Large intestine (tissue), 3 donors: ENCODE measurements at regions not wholly inside any gene's neighbourhood (a gene's known extent, or its start where the extent isn't known, plus 50 kb on each side); places are given as distances from the start of the nearest gene placed in this dataset.

Experiments
- DNase-seq, 2 donors: peaks; one replicate each; pipeline versions ENCODE4 v3.0.0 to v3.0.0-alpha.2; 2013
- H3K27ac ChIP-seq: one replicate; pipeline ENCODE4 v1.5.1; 2013; ENCODE audit warnings: low read length
- H3K27me3 ChIP-seq: 2 replicates; pipeline ENCODE4 v1.6.1; 2013; ENCODE audit warnings: low read length; ENCODE audit not compliant: control insufficient read depth, insufficient read depth
- H3K36me3 ChIP-seq: 2 replicates; pipeline ENCODE4 v1.6.1; 2013; ENCODE audit warnings: low read length; ENCODE audit not compliant: control insufficient read depth, insufficient read depth
- H3K4me1 ChIP-seq: one replicate; pipeline ENCODE4 v1.6.1; 2013; ENCODE audit warnings: low read length; ENCODE audit not compliant: control insufficient read depth, insufficient read depth
- H3K4me3 ChIP-seq: one replicate; pipeline ENCODE4 v1.5.1; 2013; ENCODE audit warnings: low read length
- H3K9me3 ChIP-seq: one replicate; pipeline ENCODE4 v1.6.1; 2013; ENCODE audit warnings: mild to moderate bottlenecking, low read depth, low read length, moderate library complexity; ENCODE audit not compliant: control insufficient read depth
- WGBS: methylation state at CpG from one replicate; pipeline ENCODE4 v1.1.5; 2013; ENCODE audit warnings: low lambda C conversion rate; ENCODE audit not compliant: insufficient coverage; 5-methylcytosine and 5-hydroxymethylcytosine counted together

DNA sequence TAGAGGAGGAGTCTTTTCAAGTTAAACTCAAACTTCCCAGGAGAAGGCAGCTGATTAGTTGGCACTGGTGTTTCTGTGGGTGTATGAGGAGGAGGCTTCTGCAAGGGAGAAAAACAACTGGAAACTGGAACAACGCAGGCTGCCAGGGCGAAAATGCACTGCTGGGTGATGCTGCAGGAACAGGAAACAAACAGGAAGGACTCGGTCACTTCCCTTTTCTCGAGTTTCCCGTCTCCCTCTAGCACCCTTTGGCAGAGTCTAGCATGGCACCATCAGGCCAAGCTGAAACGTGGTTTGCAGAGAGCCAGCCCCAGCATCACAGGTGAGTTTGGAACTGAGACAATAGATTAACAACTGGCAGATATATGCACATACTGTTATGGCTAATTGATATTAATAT, 77.5 kb upstream of the CAST start:
- Histone ChIP-seq H3K27me3 (no peaks in the 10 kb centered on the region), H3K36me3 (no peaks in the 10 kb centered on the region), H3K4me1 (no peaks in the 10 kb centered on the region), H3K9me3 (no peaks in the 10 kb centered on the region), H3K27ac (no peak overlapping the region), H3K4me3 (no peak overlapping the region)
- DNase-seq = no peak
- WGBS = no CpG with 5 or more reads among the region's 6 CpGs

DNA sequence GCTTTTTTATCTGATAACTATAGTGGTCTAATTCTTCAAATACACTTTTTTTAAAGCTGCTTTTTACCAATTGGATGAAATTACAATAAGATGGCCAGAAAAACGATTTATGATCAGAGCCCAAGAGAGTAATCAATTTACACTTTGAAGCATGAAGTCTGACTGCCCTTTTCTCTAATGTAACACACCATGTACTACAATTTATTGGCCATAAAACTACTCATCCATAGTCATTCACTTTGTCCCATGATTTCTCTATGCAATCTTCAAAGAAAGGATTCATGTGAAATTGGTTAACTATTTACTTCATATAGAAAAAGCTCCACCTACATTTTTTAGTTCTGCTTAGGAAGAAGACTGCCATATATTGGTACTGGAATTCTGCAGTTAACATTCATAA, 73.6 kb upstream of the CAST start:
- no peaks in the 10 kb centered on the region for H3K9me3 ChIP-seq
- H3K27me3 ChIP-seq = no peaks in the 10 kb centered on the region
- WGBS = no CpG with 5 or more reads among the region's 1 CpG
- H3K27ac ChIP-seq = no peak overlapping the region
- no peaks in the 10 kb centered on the region for H3K4me1 ChIP-seq
- no peaks in the 10 kb centered on the region for H3K36me3 ChIP-seq
- peak; percentile 18 to 48 for DNase-seq
- H3K4me3 ChIP-seq = no peak overlapping the region

DNA sequence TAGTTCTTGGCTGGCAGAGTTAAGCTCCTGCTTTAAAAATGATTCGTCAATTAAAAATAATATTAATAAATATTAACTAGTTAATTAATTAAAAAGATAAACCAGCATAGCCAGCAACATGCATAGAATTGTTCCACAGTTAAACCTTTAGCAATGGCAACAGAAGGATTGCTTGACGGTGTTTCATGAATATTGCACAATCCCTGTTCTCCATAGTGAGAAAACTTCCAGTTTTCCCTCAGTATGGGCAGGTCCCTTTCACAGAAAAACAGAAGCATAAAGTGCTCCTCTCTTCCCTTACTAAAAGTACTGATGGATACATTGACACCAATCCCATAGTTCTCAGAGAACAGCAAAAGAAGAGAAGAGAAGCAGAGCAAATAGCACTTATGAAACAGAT, 71.4 kb upstream of the CAST start:
- Histone ChIP-seq H3K27ac (no peak overlapping the region), H3K27me3 (no peaks in the 10 kb centered on the region), H3K36me3 (no peaks in the 10 kb centered on the region), H3K4me3 (no peak overlapping the region), H3K9me3 (no peaks in the 10 kb centered on the region), H3K4me1 (no peaks in the 10 kb centered on the region)
- 100% methylated on average over 1 of the region's 2 CpGs for WGBS
- DNase-seq = no peak

DNA sequence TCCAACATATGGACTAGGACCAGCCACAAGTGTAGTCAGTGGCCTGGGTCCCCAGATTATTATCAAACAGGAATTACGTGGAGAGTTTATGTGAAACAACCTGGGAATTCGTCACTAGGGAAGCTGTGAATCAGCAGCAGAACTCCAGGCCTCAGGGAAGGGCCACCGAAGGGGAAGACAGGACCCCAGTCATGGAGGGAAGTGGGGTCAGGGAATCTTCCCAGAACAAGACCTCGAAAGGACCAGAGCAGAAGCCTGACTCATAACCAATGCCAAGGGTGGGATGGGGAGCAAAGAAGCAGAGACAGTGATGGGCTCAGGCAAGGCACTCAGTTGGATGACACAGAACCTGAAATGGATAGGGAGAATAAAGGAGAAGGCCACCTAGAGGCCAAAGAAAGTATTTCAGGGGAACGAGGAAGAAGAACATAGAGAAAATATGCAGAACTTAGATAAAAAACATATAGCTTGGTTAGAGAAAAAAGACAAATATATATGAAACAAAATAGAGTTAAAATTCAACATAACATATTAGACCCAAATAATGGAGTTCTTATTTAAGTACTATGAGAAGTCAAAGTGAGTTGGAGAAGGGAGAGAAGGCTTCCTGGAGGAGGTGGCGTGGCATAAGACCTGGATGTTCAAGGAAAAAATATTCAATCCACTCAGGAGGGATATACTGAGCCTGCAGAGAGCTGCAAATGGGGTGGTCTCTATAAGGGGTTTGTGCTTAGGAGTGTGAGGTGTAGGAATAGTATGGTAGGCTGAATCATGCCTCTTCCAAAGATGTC, 66.7 kb upstream of the CAST start:
- Histone ChIP-seq H3K9me3 (no peaks in the 10 kb centered on the region), H3K27me3 (no peaks in the 10 kb centered on the region), H3K4me1 (no peaks in the 10 kb centered on the region), H3K4me3 (no peak overlapping the region), H3K27ac (no peak overlapping the region), H3K36me3 (no peaks in the 10 kb centered on the region)
- WGBS = 82% methylated on average over 1 of the region's 6 CpGs
- no peak for DNase-seq

DNA sequence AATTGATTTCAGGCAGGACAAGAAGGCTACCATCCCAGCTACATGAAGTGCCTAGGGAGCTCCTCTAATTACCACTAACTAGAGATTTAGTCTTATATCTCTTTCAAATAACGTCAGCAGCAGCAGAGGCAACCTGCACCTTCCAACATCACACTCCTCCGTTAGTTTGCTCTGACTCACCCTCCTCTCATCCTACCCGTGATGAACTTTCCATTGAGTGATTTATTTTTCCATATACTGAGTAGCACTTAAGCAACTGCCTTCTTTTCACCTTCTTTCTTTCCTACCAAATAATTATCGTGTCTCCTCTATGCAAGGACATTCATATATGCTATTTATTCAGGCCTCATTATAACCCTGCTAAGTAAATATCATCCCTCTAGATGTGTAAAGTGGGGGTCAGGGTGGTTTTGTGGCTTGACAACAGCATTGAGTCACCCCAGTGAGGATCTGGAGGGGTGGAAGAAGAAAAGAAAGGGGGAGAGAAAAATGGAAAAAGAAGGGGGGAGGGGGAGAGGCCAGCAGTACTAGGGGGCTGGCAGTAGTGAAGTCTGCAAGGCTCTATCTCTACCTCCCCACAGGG, 64.6 kb upstream of the CAST start:
- H3K9me3 ChIP-seq = no peaks in the 10 kb centered on the region
- no peaks in the 10 kb centered on the region for H3K36me3 ChIP-seq
- no peak for DNase-seq
- WGBS = 33% methylated on average over 1 of the region's 4 CpGs
- no peaks in the 10 kb centered on the region for H3K4me1 ChIP-seq
- no peak overlapping the region for H3K4me3 ChIP-seq
- no peaks in the 10 kb centered on the region for H3K27me3 ChIP-seq
- no peak overlapping the region for H3K27ac ChIP-seq

DNA sequence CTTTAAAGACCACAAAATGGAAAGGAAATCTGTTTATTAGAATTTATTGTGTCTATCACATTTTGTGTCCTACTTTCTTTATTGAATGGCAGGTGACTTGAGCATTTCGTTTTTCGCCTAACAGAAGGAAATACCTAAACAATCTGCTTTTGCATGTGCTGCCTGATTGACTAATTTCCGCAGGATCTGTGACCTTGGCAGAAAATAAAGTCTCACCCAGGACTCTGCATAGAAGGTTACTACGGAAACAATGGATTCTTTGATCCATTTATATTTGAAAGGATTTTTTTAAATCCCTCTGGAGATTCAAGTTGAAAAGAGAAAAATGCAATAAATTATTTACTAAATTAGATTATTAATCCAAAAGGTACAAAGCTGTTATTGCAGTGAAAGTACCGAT, 61.0 kb upstream of the CAST start:
- no peaks in the 10 kb centered on the region for H3K9me3 ChIP-seq
- H3K4me3 ChIP-seq = no peak overlapping the region
- H3K36me3 ChIP-seq = no peaks in the 10 kb centered on the region
- H3K4me1 ChIP-seq = no peaks in the 10 kb centered on the region
- DNase-seq = no peak
- WGBS = 0% methylated on average over 1 of the region's 5 CpGs
- H3K27me3 ChIP-seq = no peaks in the 10 kb centered on the region
- H3K27ac ChIP-seq = no peak overlapping the region

DNA sequence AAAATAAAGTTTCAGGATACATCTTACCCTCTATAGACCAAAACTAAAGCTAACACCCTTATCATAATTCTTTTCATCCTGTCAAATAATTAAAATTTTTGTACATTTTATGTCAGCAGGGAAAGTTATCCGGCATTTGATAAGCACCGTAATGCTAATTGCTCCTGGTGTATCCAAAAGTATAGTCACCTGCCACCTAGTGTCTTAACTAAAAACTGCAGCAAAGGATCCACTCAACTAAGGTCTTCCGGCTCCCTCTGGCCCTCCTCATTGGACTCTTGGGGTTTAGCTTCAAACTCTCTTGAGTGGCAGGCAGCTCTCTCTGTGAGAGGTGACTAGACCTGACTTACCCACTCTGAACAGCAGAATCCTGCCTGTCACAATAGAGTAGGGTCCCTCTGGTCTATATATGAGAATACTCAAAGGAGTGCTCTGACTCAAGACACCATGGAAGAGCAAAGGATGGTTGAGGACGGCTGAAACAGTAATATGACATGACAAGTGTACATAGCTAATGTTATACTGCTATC, 60.4 kb upstream of the CAST start:
- H3K27ac ChIP-seq = no peak overlapping the region
- peak; percentile 39 to 43 for DNase-seq
- H3K9me3 ChIP-seq = no peaks in the 10 kb centered on the region
- no peaks in the 10 kb centered on the region for H3K36me3 ChIP-seq
- WGBS = no CpG with 5 or more reads among the region's 4 CpGs
- H3K4me1 ChIP-seq = no peaks in the 10 kb centered on the region
- no peaks in the 10 kb centered on the region for H3K27me3 ChIP-seq
- H3K4me3 ChIP-seq = no peak overlapping the region

DNA sequence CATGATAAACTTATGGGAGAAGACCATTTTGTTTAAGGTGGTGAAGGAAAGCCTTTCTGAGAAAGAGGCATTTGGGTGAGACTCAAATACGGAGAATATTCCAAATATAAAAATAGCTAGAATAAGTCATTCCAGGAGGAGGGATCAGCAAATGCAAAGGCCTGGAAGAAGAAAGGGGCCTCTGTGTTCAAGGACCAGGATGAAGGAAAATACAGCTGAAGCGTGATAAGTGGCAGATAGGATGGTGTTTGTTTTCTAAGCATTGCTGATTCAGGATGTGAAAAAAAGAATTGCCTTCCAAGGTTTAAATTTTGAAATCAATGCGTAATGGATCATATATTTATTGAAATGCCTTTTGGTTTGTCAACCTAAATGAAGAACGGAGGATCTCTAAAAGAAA, 59.4 kb upstream of the CAST start:
- WGBS = 62% methylated on average over 3 of the region's 4 CpGs
- H3K27ac ChIP-seq = no peak overlapping the region
- no peaks in the 10 kb centered on the region for H3K27me3 ChIP-seq
- DNase-seq = no peak
- H3K4me3 ChIP-seq = no peak overlapping the region
- H3K36me3 ChIP-seq = no peaks in the 10 kb centered on the region
- no peaks in the 10 kb centered on the region for H3K4me1 ChIP-seq
- no peaks in the 10 kb centered on the region for H3K9me3 ChIP-seq

DNA sequence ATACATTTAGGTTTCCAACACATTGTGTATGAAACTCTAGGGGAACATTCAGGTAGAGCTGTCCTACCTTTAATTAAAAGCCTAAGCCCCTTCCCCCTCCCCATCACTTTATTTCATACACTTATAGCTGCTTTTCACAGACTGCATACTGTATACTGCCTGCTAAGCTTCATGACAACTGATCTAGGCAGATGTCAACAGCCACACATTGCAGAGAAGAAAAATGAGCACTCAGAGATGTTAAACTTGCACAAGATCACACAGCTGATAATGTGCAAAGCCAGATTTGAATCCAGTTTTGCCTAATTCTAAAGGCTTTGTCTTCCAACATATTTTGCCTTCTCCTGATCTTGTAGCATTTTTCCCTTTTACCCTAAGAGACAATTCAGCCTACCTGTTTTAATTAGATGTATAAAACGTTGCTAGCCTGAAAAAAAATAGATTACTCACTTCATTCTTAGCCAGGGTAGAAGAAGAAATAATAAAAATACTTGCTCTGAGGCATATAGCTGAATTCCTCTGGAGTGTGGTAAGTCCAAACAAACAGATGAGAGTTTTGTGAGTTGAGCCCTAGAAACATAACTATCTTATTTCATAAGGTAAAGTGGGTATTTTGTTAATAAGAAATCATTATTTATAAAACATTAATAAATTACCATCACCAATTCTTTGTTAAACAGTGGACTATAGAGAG, 56.9 kb upstream of the CAST start:
- no peak overlapping the region for H3K4me3 ChIP-seq
- no peaks in the 10 kb centered on the region for H3K36me3 ChIP-seq
- WGBS = no CpG with 5 or more reads among the region's 1 CpG
- H3K9me3 ChIP-seq = no peaks in the 10 kb centered on the region
- H3K4me1 ChIP-seq = no peaks in the 10 kb centered on the region
- no peaks in the 10 kb centered on the region for H3K27me3 ChIP-seq
- DNase-seq = no peak
- no peak overlapping the region for H3K27ac ChIP-seq

DNA sequence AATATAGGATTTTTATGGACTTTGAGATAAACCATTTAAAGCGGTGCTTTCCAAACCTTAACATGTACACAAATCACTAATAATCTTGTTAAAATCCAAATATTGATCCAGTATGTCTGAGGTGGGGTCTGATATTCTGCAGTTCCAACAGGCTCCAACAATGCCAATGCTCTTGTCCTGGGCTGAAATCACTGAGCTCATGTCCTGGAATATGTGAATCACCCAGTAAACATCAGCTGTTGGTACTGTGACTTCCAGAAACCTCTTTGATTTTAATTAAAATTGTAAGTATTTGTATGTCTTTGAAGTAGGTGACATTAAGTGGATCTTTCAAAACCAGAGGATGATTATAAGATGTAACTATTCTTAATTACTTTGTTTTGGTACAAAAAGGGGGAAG, 52.8 kb upstream of the CAST start:
- Histone ChIP-seq H3K27ac (no peak overlapping the region), H3K36me3 (no peaks in the 10 kb centered on the region), H3K4me3 (no peak overlapping the region), H3K4me1 (peaks cover 3% of the 10 kb centered on the region), H3K9me3 (no peaks in the 10 kb centered on the region), H3K27me3 (no peaks in the 10 kb centered on the region)
- WGBS = 0% methylated on average over 1 of the region's 1 CpG
- DNase-seq = no peak
